PC-3 (cell line): ENCODE measurements at regions not wholly inside any gene's neighbourhood (a gene's known extent, or its start where the extent isn't known, plus 50 kb on each side); places are given as distances from the start of the nearest gene placed in this dataset.

ENCODE experiments used
- EZH2phosphoT487 ChIP-seq: fragments of 300-600 bp; sonication (generic); IDR thresholded peaks from 2 replicates; pipeline ENCODE4 v1.6.1; 2018; ENCODE audit warnings: mild to moderate bottlenecking, antibody characterized with exemption, low read length, borderline replicate concordance
- TF ChIP-seq, protein P1 (sequence below): fragments of 300-600 bp; sonication (generic); conservative IDR thresholded peaks from 2 replicates; pipeline ENCODE4 v1.5.1; 2017; ENCODE audit warnings: antibody characterized with exemption, low read depth, mild to moderate bottlenecking, low read length

- TF ChIP-seq, protein P1, sequence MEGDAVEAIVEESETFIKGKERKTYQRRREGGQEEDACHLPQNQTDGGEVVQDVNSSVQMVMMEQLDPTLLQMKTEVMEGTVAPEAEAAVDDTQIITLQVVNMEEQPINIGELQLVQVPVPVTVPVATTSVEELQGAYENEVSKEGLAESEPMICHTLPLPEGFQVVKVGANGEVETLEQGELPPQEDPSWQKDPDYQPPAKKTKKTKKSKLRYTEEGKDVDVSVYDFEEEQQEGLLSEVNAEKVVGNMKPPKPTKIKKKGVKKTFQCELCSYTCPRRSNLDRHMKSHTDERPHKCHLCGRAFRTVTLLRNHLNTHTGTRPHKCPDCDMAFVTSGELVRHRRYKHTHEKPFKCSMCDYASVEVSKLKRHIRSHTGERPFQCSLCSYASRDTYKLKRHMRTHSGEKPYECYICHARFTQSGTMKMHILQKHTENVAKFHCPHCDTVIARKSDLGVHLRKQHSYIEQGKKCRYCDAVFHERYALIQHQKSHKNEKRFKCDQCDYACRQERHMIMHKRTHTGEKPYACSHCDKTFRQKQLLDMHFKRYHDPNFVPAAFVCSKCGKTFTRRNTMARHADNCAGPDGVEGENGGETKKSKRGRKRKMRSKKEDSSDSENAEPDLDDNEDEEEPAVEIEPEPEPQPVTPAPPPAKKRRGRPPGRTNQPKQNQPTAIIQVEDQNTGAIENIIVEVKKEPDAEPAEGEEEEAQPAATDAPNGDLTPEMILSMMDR: no peak
- TF ChIP-seq EZH2phosphoT487: no peak
Observed at GRCh38 chr13:52933099-52933498, 84.7 kb upstream of the PCDH8 start.
